ENCODE measurements at regions not wholly inside any gene's neighbourhood (a gene's known extent, or its start where the extent isn't known, plus 50 kb on each side); places are given as distances from the start of the nearest gene placed in this dataset.

DNA sequence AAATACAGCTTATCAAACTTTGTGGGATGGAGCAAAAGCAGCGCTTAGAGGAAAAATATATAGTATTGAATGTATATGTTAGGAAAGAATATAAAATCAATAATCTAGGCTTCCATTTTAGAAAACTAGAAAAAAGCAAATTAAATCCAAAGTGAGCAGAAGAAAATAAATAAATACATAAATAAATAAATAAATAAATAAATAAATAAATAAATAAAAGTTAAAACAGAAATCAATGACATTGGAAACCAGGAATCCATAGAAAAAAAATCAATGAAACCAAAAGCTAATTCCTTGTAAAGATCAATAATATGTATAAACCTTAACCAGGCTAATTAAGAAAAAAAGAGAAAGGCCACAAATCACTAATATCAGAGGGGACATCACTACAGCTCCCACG lies 141.8 kb upstream of the C1QTNF7 start:
- no peak for TF ChIP-seq CTCF (conservative IDR thresholded peaks at IDR 0.05; ENCODE audit: low read depth, low read length)
- no peak for TF ChIP-seq EZH2 (IDR thresholded peaks at IDR 0.05; ENCODE audit: borderline replicate concordance, low read depth, low read length, poor library complexity, severe bottlenecking)

All from A673 (cell line).